Neural crest cell (in vitro differentiated cells): ENCODE measurements at regions not wholly inside any gene's neighbourhood (a gene's known extent, or its start where the extent isn't known, plus 50 kb on each side); places are given as distances from the start of the nearest gene placed in this dataset.

ENCODE experiments used
- DNase-seq: peaks from one replicate; pipeline ENCODE4 v3.0.0; 2021; ENCODE audit warnings: low read depth, mixed read lengths, low spot score
- H3K27ac Mint-ChIP-seq: one replicate; pipeline ENCODE4 v1.8.0; 2021; ENCODE audit warnings: mild to moderate bottlenecking, mixed read lengths; ENCODE audit not compliant: unreplicated experiment
- H3K27me3 Mint-ChIP-seq: 2 replicates; pipeline ENCODE4 v1.8.0; 2021; ENCODE audit warnings: low read depth, mild to moderate bottlenecking, mixed read lengths
- H3K36me3 Mint-ChIP-seq: 2 replicates; pipeline ENCODE4 v1.8.0; 2021; ENCODE audit warnings: low read depth, mild to moderate bottlenecking, mixed read lengths
- H3K4me1 Mint-ChIP-seq: 2 replicates; pipeline ENCODE4 v1.8.0; 2021; ENCODE audit warnings: mixed read lengths
- H3K4me3 Mint-ChIP-seq: one replicate; pipeline ENCODE4 v1.8.0; 2021; ENCODE audit warnings: mild to moderate bottlenecking, mixed read lengths
- H3K9me3 Mint-ChIP-seq: 2 replicates; pipeline ENCODE4 v1.8.0; 2021; ENCODE audit warnings: mixed read lengths
- CTCF ChIP-seq: fragments of 200-600 bp; sonication (generic); conservative IDR thresholded peaks from 2 replicates; pipeline ENCODE4 v1.5.0; 2021; ENCODE audit warnings: antibody characterized with exemption, mild to moderate bottlenecking

GRCh38 chr5:78726571-78726970 lies 78.0 kb upstream of the LHFPL2 start:
- no peak for TF ChIP-seq CTCF
- Mint-ChIP-seq H3K27me3 (no peaks in the 10 kb centered on the region), H3K4me3 (no peak overlapping the region)

GRCh38 chr5:78726003-78726402 lies 77.4 kb upstream of the LHFPL2 start:
- no peak overlapping the region for H3K27ac Mint-ChIP-seq
- no peak for DNase-seq

More at GRCh38 chr5:78726571-78726970, 78.0 kb upstream of the LHFPL2 start:
- DNase-seq = no peak
- peaks cover 8% of the 10 kb centered on the region for H3K4me1 Mint-ChIP-seq
- peaks cover 2% of the 10 kb centered on the region for H3K9me3 Mint-ChIP-seq
- H3K36me3 Mint-ChIP-seq = no peaks in the 10 kb centered on the region
- no peak overlapping the region for H3K27ac Mint-ChIP-seq

GRCh38 chr5:78724061-78724460 lies 75.5 kb upstream of the LHFPL2 start:
- no peaks in the 10 kb centered on the region for H3K36me3 Mint-ChIP-seq
- no peak for DNase-seq
- H3K4me3 Mint-ChIP-seq = no peak overlapping the region
- no peaks in the 10 kb centered on the region for H3K27me3 Mint-ChIP-seq
- H3K27ac Mint-ChIP-seq = no peak overlapping the region
- H3K4me1 Mint-ChIP-seq = peaks cover 28% of the 10 kb centered on the region
- H3K9me3 Mint-ChIP-seq = no peaks in the 10 kb centered on the region
- no peak for TF ChIP-seq CTCF

More at GRCh38 chr5:78726003-78726402, 77.4 kb upstream of the LHFPL2 start:
- TF ChIP-seq CTCF = no peak
- no peaks in the 10 kb centered on the region for H3K27me3 Mint-ChIP-seq
- peaks cover 14% of the 10 kb centered on the region for H3K4me1 Mint-ChIP-seq
- H3K4me3 Mint-ChIP-seq = no peak overlapping the region
- H3K36me3 Mint-ChIP-seq = no peaks in the 10 kb centered on the region
- H3K9me3 Mint-ChIP-seq = peaks cover 2% of the 10 kb centered on the region

- no peak for TF ChIP-seq CTCF
- Mint-ChIP-seq H3K27me3 (no peaks in the 10 kb centered on the region), H3K4me3 (no peak overlapping the region), H3K4me1 (peaks cover 28% of the 10 kb centered on the region), H3K36me3 (no peaks in the 10 kb centered on the region), H3K27ac (peak overlapping the region; percentile 7), H3K9me3 (no peaks in the 10 kb centered on the region)
- DNase-seq = no peak
Observed at GRCh38 chr5:78720997-78721396, 72.4 kb upstream of the LHFPL2 start.

- Mint-ChIP-seq H3K27me3 (no peaks in the 10 kb centered on the region), H3K9me3 (no peaks in the 10 kb centered on the region), H3K36me3 (no peaks in the 10 kb centered on the region), H3K4me1 (peaks cover 28% of the 10 kb centered on the region), H3K27ac (peak overlapping the region; percentile 7), H3K4me3 (no peak overlapping the region)
- TF ChIP-seq CTCF = no peak
- no peak for DNase-seq
Observed at GRCh38 chr5:78720227-78720985, 71.8 kb upstream of the LHFPL2 start.
